ENCODE measurements at regions not wholly inside any gene's neighbourhood (a gene's known extent, or its start where the extent isn't known, plus 50 kb on each side); places are given as distances from the start of the nearest gene placed in this dataset.

GRCh38 chr10:78367751-78368150 lies 334.1 kb downstream of the RPS24 start:
- no peak for TF ChIP-seq NFIC (IDR thresholded peaks at IDR 0.05)
- no peak for TF ChIP-seq MAX (IDR thresholded peaks at IDR 0.05)
- TF ChIP-seq EGR1 (IDR thresholded peaks at IDR 0.05): no peak
- TF ChIP-seq EP300 (IDR thresholded peaks at IDR 0.05; ENCODE audit: borderline replicate concordance): no peak
- TF ChIP-seq YY1 (IDR thresholded peaks at IDR 0.05; ENCODE audit: low read depth): no peak
- no peak for TF ChIP-seq ZBTB7A (IDR thresholded peaks at IDR 0.05; ENCODE audit: low read depth)
- no peak for TF ChIP-seq RAD21 (IDR thresholded peaks at IDR 0.05; ENCODE audit: low read depth)
- TF ChIP-seq TEAD4 (IDR thresholded peaks at IDR 0.05): no peak

- TF ChIP-seq TCF12 (IDR thresholded peaks at IDR 0.05; ENCODE audit: low read depth): no peak
- no peak for TF ChIP-seq MAX (IDR thresholded peaks at IDR 0.05)
- no peak for TF ChIP-seq CREB1 (IDR thresholded peaks at IDR 0.05; ENCODE audit: low read depth)
- TF ChIP-seq YY1 (IDR thresholded peaks at IDR 0.05; ENCODE audit: low read depth): no peak
- no peak for TF ChIP-seq NFIC (IDR thresholded peaks at IDR 0.05)
- TF ChIP-seq FOXM1 (IDR thresholded peaks at IDR 0.05; ENCODE audit: borderline replicate concordance, low read depth): no peak
- TF ChIP-seq RAD21 (IDR thresholded peaks at IDR 0.05; ENCODE audit: low read depth): no peak
- TF ChIP-seq CEBPB (IDR thresholded peaks at IDR 0.05): no peak
Measured at GRCh38 chr10:78371136-78371535, 337.5 kb downstream of the RPS24 start.

GRCh38 chr10:78372806-78373205 lies 339.1 kb downstream of the RPS24 start:
- TF ChIP-seq ZBTB7A (IDR thresholded peaks at IDR 0.05; ENCODE audit: low read depth): no peak

- TF ChIP-seq USF1 (IDR thresholded peaks at IDR 0.05) (no peak), CREB1 (IDR thresholded peaks at IDR 0.05; ENCODE audit: low read depth) (no peak), EGR1 (IDR thresholded peaks at IDR 0.05) (no peak), REST (IDR thresholded peaks at IDR 0.05; ENCODE audit: low read depth) (no peak), YY1 (IDR thresholded peaks at IDR 0.05; ENCODE audit: low read depth) (no peak), TCF12 (IDR thresholded peaks at IDR 0.05; ENCODE audit: low read depth) (no peak), NFIC (IDR thresholded peaks at IDR 0.05) (no peak), ZBTB7A (IDR thresholded peaks at IDR 0.05; ENCODE audit: low read depth) (no peak)
Measured at GRCh38 chr10:78374331-78375028, 340.8 kb downstream of the RPS24 start.

- TF ChIP-seq TCF12 (IDR thresholded peaks at IDR 0.05; ENCODE audit: low read depth) (no peak), ZBTB7A (IDR thresholded peaks at IDR 0.05; ENCODE audit: low read depth) (no peak), YY1 (IDR thresholded peaks at IDR 0.05; ENCODE audit: low read depth) (no peak), USF1 (IDR thresholded peaks at IDR 0.05) (no peak), TAF1 (IDR thresholded peaks at IDR 0.05; ENCODE audit: low read depth) (no peak), FOXM1 (IDR thresholded peaks at IDR 0.05; ENCODE audit: borderline replicate concordance, low read depth) (no peak), CREB1 (IDR thresholded peaks at IDR 0.05; ENCODE audit: low read depth) (no peak), REST (IDR thresholded peaks at IDR 0.05; ENCODE audit: low read depth) (no peak), CEBPB (IDR thresholded peaks at IDR 0.05) (no peak), NFIC (IDR thresholded peaks at IDR 0.05) (no peak), EGR1 (IDR thresholded peaks at IDR 0.05) (no peak)
Measured at GRCh38 chr10:78375854-78376785, 342.5 kb downstream of the RPS24 start.

- peak; percentile 60; the same call in 1 of the 2 replicates for TF ChIP-seq NFIC (IDR thresholded peaks at IDR 0.05)
- no peak for TF ChIP-seq TEAD4 (IDR thresholded peaks at IDR 0.05)
- no peak for TF ChIP-seq EP300 (IDR thresholded peaks at IDR 0.05; ENCODE audit: borderline replicate concordance)
Measured at GRCh38 chr10:78377356-78377755, 343.7 kb downstream of the RPS24 start.

Measured in Ishikawa (cell line).